Heart right ventricle (tissue), 16 donors: ENCODE measurements at regions not wholly inside any gene's neighbourhood (a gene's known extent, or its start where the extent isn't known, plus 50 kb on each side); places are given as distances from the start of the nearest gene placed in this dataset.

Experiments
- ATAC-seq, 8 donors: fragments of 200-7000 bp; cut with Tn5 transposase; one replicate each; pipeline ENCODE4 v1.9.1; 2020; ENCODE audit warnings: mild to moderate bottlenecking in 8 of 8, moderate library complexity in 8 of 8, moderate number of reproducible peaks in 1 of 8
- DNase-seq, 2 donors: peaks; one replicate each; pipeline ENCODE4 v3.0.0-alpha.2; 2020
- H3K27ac ChIP-seq, 10 donors: fragments of 200-600 bp; sonication (generic) in 2 of 10; one replicate each; pipeline versions ENCODE4 v1.5.0 to v1.8.0; 2020 to 2022; ENCODE audit warnings: mild to moderate bottlenecking in 3 of 10
- H3K27me3 ChIP-seq, 7 donors: fragments of 200-600 bp; one replicate each; pipeline ENCODE4 v1.8.0; 2021 to 2022; ENCODE audit warnings: mild to moderate bottlenecking in 2 of 7
- H3K36me3 ChIP-seq, 9 donors: fragments of 200-600 bp; sonication (generic) in 1 of 9; one replicate each; pipeline versions ENCODE4 v1.5.0 to v1.8.0; 2020 to 2022; ENCODE audit warnings: mild to moderate bottlenecking in 2 of 9
- H3K4me1 ChIP-seq, 9 donors: fragments of 200-600 bp; sonication (generic) in 1 of 9; one replicate each; pipeline versions ENCODE4 v1.5.0 to v1.8.0; 2020 to 2022; ENCODE audit warnings: mild to moderate bottlenecking in 4 of 9
- H3K4me3 ChIP-seq, 10 donors: fragments of 200-600 bp; sonication (generic) in 2 of 10; one replicate each; pipeline versions ENCODE4 v1.5.0 to v1.8.0; 2020 to 2022; ENCODE audit warnings: mild to moderate bottlenecking in 7 of 10, moderate library complexity in 2 of 10
- H3K9me3 ChIP-seq, 11 donors: fragments of 200-600 bp in 10 of 11; sonication (generic) in 2 of 11; one replicate each; pipeline versions ENCODE4 v1.5.0 to v1.8.0; 2013 to 2022; ENCODE audit warnings: mild to moderate bottlenecking in 2 of 11, control low read depth in 1 of 11, moderate library complexity in 1 of 11
- WGBS, 2 donors: extraction: QIAGEN DNeasy Blood & Tissue Kit; methylation state at CpG; one replicate each; pipeline ENCODE4 v1.1.7; 2013; ENCODE audit warnings: inconsistent platforms in 1 of 2; 5-methylcytosine and 5-hydroxymethylcytosine counted together
- intact Hi-C, 10 donors: fragments of 100-400 bp; cut with DNase I; formaldehyde crosslinking; loops; one replicate each; pipeline versions ENCODE4 v1.11.1 to v1.14.2; 2022
- TF ChIP-seq, protein P1 (sequence below), 9 donors: fragments of 200-600 bp; sonication (generic) in 2 of 9; IDR thresholded peaks; one replicate each; pipeline versions ENCODE4 v1.5.0 to v1.8.0; 2021 to 2022; ENCODE audit warnings: antibody characterized with exemption in 9 of 9, mild to moderate bottlenecking in 5 of 9, moderate library complexity in 1 of 9
- donor health status: Arrhythmogenic right ventricular cardiomyopathy.
- donor health status: ischemic (EF 13 %, LVEDD 7.1; RV severe dilation, severe dysfunction).
- donor health status: healthy with polysubstance abuse.
- donor health status: DM: no; HTN: yes; CAD: no.
- donor health status: DM: no; HTN: no; CAD: no.
- donor health status: ischemic (EF 25% LVEDD 6.9; RV normal size, moderate dysfunction).
- donor health status: ischemic (EF 25% LVEDD 5.7; RV mildly dilated, moderate dysfunction).
- donor health status: healthy.
- donor health status: DM: yes; HTN: yes; CAD: no.
- donor health status: Ischemic cardiomyopathy.
- donor health status: ischemic (EF 35%, LVEDD 5.7; RV mildly dilated, moderate dysfunction).
- donor health status: nonischemic (EF 11% LVEDD 7.7; RV severe dilation, severe dysfunction).
- donor health status: DM: yes; HTN: yes; CAD: no.
- donor health status: PGD.
- donor health status: ischemic (EF 29% LVEDD 5.4; RV normal size, mild dysfunction).
- donor health status: nonischemic (EF 23%, LVEDD 6.1; RV moderate dilation, normal function).

DNA sequence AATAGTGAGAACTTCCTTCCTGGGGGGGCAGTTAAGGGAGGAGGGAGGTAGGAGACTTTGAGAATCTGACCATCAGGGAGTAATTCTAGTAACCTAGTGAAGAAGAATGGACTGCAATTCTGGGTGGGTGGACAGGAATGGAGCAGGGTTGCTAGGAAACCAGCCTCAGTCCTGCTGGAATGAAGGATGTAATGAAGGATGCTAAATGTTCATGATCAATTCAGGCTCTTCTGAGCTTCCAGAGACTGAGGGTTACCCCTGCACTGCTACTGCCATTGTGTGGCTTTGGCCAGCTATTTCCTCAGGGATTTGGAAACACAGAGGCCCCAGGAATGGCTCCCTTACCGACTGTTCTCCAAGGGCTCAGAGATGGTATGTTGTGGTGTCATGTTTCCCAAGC is 116.4 kb downstream of the UTP18 start:
- TF ChIP-seq, protein P1, sequence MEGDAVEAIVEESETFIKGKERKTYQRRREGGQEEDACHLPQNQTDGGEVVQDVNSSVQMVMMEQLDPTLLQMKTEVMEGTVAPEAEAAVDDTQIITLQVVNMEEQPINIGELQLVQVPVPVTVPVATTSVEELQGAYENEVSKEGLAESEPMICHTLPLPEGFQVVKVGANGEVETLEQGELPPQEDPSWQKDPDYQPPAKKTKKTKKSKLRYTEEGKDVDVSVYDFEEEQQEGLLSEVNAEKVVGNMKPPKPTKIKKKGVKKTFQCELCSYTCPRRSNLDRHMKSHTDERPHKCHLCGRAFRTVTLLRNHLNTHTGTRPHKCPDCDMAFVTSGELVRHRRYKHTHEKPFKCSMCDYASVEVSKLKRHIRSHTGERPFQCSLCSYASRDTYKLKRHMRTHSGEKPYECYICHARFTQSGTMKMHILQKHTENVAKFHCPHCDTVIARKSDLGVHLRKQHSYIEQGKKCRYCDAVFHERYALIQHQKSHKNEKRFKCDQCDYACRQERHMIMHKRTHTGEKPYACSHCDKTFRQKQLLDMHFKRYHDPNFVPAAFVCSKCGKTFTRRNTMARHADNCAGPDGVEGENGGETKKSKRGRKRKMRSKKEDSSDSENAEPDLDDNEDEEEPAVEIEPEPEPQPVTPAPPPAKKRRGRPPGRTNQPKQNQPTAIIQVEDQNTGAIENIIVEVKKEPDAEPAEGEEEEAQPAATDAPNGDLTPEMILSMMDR (IDR thresholded peaks at IDR 0.05), result no peak

DNA sequence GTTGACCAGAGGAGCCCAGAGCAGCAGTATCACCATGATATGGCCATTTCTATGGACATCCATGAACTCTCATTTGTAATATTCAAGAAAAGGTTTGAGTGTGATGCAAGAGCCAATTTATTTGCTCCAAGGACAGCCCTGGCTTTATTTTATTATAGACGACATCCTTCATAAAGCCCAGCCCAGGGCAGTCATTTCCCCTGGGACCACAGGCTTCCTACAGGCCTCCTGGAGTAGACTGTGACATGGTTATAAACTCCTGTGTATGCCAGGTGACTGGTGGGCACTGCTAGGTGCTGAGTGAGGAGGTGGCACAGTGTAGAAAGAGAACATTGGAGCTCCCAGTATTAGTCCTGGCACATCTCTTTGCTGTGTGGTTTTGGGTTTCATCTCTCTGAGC is 120.9 kb downstream of the UTP18 start:
- Histone ChIP-seq H3K27me3 (peaks cover 0 to 4% (median 3%) of the 10 kb centered on the region in 7 donors), H3K36me3 (no peaks in the 10 kb centered on the region), H3K9me3 (no peaks in the 10 kb centered on the region), H3K4me1 (no peaks in the 10 kb centered on the region), H3K27ac (no peak overlapping the region), H3K4me3 (no peak overlapping the region)
- intact Hi-C loops, result no loop called here
- 51 to 79% methylated on average over 1 of the region's 1 CpG for whole genome bisulfite sequencing, 2 donors
- ATAC-seq (no peak), DNase-seq (no peak)
- TF ChIP-seq, protein P1 (IDR thresholded peaks at IDR 0.05), result no peak

More for the DNA sequence above, 116.4 kb downstream of the UTP18 start:
- no peaks in the 10 kb centered on the region for H3K36me3 ChIP-seq
- WGBS, 2 donors, result 76 to 84% methylated on average over 1 of the region's 1 CpG
- H3K27me3 ChIP-seq, result peaks cover 0 to 11% (median 8%) of the 10 kb centered on the region in 7 donors
- DNase-seq, result no peak
- H3K27ac ChIP-seq, result no peak overlapping the region
- ATAC-seq, result no peak
- peaks cover 0 to 18% (median 0%) of the 10 kb centered on the region in 9 donors for H3K4me1 ChIP-seq
- intact Hi-C loops, result loop anchor here in 1 of 10 donors (10.0 kb wide), 1 partner anchor 358 kb away; no protein-coding TSS in a partner anchor
- peaks cover 0 to 5% (median 0%) of the 10 kb centered on the region in 11 donors for H3K9me3 ChIP-seq
- H3K4me3 ChIP-seq, result no peak overlapping the region

DNA sequence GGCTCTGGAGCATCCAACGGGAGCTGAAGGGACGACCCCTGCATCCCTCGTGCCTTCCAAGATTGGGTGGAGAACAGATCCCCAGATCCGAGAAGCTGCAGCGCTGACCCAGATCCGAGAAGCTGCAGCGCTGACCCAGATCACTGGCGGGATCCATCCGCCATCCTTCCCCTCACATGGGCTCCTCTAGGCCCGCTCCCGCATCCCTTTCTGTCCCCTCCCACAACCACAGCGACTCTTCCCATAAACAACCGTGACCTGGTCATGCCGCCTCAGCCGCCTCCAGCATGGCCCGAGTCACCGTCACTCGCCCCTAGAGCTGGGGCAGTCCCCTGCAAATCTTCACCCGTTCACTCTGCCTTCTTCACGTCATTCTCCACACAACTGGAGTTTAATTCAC is 124.9 kb downstream of the UTP18 start:
- H3K27ac ChIP-seq, result no peak overlapping the region
- H3K9me3 ChIP-seq, result no peaks in the 10 kb centered on the region
- intact Hi-C loops, result no loop called here
- H3K36me3 ChIP-seq, result no peaks in the 10 kb centered on the region
- peaks cover 0 to 27% (median 3%) of the 10 kb centered on the region in 7 donors for H3K27me3 ChIP-seq
- no peak for DNase-seq
- no peaks in the 10 kb centered on the region for H3K4me1 ChIP-seq
- ATAC-seq, result no peak
- TF ChIP-seq, protein P1 (IDR thresholded peaks at IDR 0.05), result no peak
- WGBS, 2 donors, result 84 to 90% methylated on average over 20 of the region's 20 CpGs
- H3K4me3 ChIP-seq, result no peak overlapping the region

- intact Hi-C loops, result no loop called here
- ATAC-seq, result no peak
- 78 to 83% methylated on average over 4 of the region's 4 CpGs for WGBS, 2 donors
Observed at GRCh38 chr17:51387582-51387981, 127.2 kb downstream of the UTP18 start.

More at GRCh38 chr17:51387582-51387981, 127.2 kb downstream of the UTP18 start:
- no peak overlapping the region for H3K27ac ChIP-seq
- no peak overlapping the region for H3K4me3 ChIP-seq
- H3K36me3 ChIP-seq, result no peaks in the 10 kb centered on the region
- no peaks in the 10 kb centered on the region for H3K4me1 ChIP-seq
- no peaks in the 10 kb centered on the region for H3K9me3 ChIP-seq
- H3K27me3 ChIP-seq, result peaks cover 0 to 33% (median 15%) of the 10 kb centered on the region in 7 donors
- no peak for DNase-seq
- TF ChIP-seq, protein P1 (IDR thresholded peaks at IDR 0.05), result no peak
